ENCODE measurements at regions not wholly inside any gene's neighbourhood (a gene's known extent, or its start where the extent isn't known, plus 50 kb on each side); places are given as distances from the start of the nearest gene placed in this dataset.

- DNase-seq (ENCODE audit: low read depth), result no peak
- no peak overlapping the region for H3K4me3 ChIP-seq (ENCODE audit: low read length)
- TF ChIP-seq, protein P1, sequence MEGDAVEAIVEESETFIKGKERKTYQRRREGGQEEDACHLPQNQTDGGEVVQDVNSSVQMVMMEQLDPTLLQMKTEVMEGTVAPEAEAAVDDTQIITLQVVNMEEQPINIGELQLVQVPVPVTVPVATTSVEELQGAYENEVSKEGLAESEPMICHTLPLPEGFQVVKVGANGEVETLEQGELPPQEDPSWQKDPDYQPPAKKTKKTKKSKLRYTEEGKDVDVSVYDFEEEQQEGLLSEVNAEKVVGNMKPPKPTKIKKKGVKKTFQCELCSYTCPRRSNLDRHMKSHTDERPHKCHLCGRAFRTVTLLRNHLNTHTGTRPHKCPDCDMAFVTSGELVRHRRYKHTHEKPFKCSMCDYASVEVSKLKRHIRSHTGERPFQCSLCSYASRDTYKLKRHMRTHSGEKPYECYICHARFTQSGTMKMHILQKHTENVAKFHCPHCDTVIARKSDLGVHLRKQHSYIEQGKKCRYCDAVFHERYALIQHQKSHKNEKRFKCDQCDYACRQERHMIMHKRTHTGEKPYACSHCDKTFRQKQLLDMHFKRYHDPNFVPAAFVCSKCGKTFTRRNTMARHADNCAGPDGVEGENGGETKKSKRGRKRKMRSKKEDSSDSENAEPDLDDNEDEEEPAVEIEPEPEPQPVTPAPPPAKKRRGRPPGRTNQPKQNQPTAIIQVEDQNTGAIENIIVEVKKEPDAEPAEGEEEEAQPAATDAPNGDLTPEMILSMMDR (conservative IDR thresholded peaks at IDR 0.05; ENCODE audit: low read depth, low read length), result no peak
Observed at GRCh38 chr9:87063871-87064270, 116.6 kb upstream of the GAS1 start.

GRCh38 chr9:87064311-87064710 lies 117.0 kb upstream of the GAS1 start:
- TF ChIP-seq, protein P1 (conservative IDR thresholded peaks at IDR 0.05; ENCODE audit: low read depth, low read length), result no peak
- no peak for DNase-seq (ENCODE audit: low read depth)
- H3K4me3 ChIP-seq (ENCODE audit: low read length), result no peak overlapping the region

GRCh38 chr9:87065981-87066380 lies 118.7 kb upstream of the GAS1 start:
- no peak for DNase-seq (ENCODE audit: low read depth)
- no peak overlapping the region for H3K4me3 ChIP-seq (ENCODE audit: low read length)
- TF ChIP-seq, protein P1 (conservative IDR thresholded peaks at IDR 0.05; ENCODE audit: low read depth, low read length), result no peak

DNA sequence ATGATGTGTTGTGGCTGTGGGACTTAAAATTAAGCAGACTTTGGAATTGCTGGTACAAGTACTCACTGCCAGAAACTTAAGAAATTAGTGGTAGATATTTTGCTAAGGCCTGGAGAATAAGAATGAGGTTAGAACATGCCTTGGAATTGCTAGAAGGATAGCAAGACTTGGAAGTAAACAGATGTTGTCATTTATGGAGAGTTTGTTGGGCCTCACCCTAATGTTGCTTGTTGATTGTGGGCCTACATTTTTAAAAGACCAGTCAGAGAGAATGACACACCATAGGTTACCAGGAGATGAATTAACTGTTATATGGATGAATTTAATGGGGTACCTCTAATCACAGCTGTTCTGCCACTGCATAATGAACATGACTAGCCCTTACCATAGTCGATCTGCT lies 120.1 kb upstream of the GAS1 start:
- no peak overlapping the region for H3K4me3 ChIP-seq (ENCODE audit: low read length)
- no peak for DNase-seq (ENCODE audit: low read depth)
- TF ChIP-seq, protein P1 (conservative IDR thresholded peaks at IDR 0.05; ENCODE audit: low read depth, low read length), result no peak

DNA sequence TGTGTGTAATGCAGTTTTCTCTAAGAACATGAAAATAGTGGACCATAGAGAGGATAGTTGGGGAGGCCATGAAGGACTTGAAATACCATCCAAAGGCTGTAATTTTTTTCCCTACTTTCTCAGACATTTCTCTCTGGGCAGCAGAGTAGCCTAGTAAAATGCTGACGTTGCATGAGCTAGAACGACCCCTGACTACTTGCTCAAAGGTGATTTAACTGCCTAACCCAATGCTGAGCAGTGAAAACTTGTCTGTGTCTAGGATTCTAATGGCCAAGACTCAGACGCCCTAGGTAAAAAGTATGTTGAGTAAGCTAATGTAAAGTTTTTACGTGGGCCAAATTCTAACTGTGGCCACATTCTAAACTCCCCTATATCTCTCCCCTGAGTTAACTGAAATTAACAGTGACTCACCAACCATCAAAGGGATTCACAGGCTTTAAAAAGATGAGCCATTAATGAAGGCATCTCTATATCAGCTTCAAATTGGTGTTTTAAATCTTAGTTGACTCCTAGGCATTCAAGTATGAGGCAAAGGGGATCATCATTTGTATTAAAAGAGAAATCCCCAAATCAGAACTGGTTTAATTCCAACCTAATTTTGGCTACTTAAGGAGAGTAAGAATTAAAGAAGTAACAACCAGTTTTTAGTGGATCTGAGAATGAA lies 121.0 kb upstream of the GAS1 start:
- TF ChIP-seq, protein P1 (conservative IDR thresholded peaks at IDR 0.05; ENCODE audit: low read depth, low read length), result no peak
- no peak for DNase-seq (ENCODE audit: low read depth)

DNA sequence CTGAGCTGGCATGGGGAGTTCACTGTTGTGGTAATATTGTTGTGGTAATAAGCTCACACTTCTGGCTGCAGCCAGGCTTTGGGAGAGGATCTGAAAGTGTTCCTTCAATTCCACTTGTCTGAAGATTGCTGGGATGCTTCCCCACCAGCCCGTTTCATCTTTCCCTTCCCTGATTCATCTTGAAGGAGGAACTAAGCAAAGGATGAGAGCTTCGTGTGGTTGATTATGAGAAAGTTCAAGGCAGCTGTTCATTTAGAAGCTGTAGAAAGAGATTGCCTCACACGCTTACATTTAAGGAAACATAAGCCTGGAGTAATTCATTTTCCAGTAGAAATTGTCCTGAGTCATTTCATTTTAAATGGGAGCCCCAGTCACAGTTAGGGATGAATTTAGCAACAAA lies 122.4 kb upstream of the GAS1 start:
- no peak overlapping the region for H3K4me3 ChIP-seq (ENCODE audit: low read length)
- no peak for DNase-seq (ENCODE audit: low read depth)
- TF ChIP-seq, protein P1 (conservative IDR thresholded peaks at IDR 0.05; ENCODE audit: low read depth, low read length), result no peak

More for the DNA sequence above, 121.0 kb upstream of the GAS1 start:
- H3K4me3 ChIP-seq (ENCODE audit: low read length), result no peak overlapping the region

GRCh38 chr9:87070336-87070735 lies 123.0 kb upstream of the GAS1 start:
- no peak overlapping the region for H3K4me3 ChIP-seq (ENCODE audit: low read length)
- DNase-seq (ENCODE audit: low read depth), result no peak
- TF ChIP-seq, protein P1 (conservative IDR thresholded peaks at IDR 0.05; ENCODE audit: low read depth, low read length), result no peak

Data from retinal pigment epithelial cell (primary cell).